B cell (primary cell): ENCODE measurements at regions not wholly inside any gene's neighbourhood (a gene's known extent, or its start where the extent isn't known, plus 50 kb on each side); places are given as distances from the start of the nearest gene placed in this dataset.

Source experiments
- ATAC-seq: fragments of 200-7000 bp; cut with Tn5 transposase; one replicate; pipeline ENCODE4 v1.10.0; 2021; ENCODE audit warnings: low read depth, mild to moderate bottlenecking, moderate number of reproducible peaks, moderate library complexity
- CTCF ChIA-PET: fragments of 350-600 bp; sonication (Branson Sonifier 250); formaldehyde crosslinking; loops from one replicate; lab custom pipeline; 2021; ENCODE audit warnings: antibody characterized with exemption, inconsistent platforms; lab: Charles Lee
- POLR2A ChIA-PET: fragments of 350-600 bp; sonication (Branson Sonifier 250); formaldehyde crosslinking; loops from one replicate; lab custom pipeline; 2021; ENCODE audit warnings: antibody characterized with exemption; lab: Charles Lee
- DNase-seq: peaks from one replicate; pipeline ENCODE4 v3.0.0; 2013
- H2AFZ ChIP-seq: 2 replicates; pipeline ENCODE4 v1.6.1; 2012; ENCODE audit warnings: mild to moderate bottlenecking, low read depth, low read length; ENCODE audit not compliant: insufficient read depth, poor library complexity, severe bottlenecking
- H3K27ac ChIP-seq, 2 donors: 1 replicate in 1 of 2; 2 replicates in 1 of 2; pipeline ENCODE4 v1.5.1; 2012 to 2013; ENCODE audit warnings: low read length in 2 of 2, mild to moderate bottlenecking in 2 of 2, moderate library complexity in 1 of 2
- H3K27me3 ChIP-seq, 4 experiments: fragments of 200-600 bp in 1 of 4; sonication (generic) in 1 of 4; replicated peaks in 1 of 4; 1 replicate in 2 of 4; 2 replicates in 2 of 4; pipeline versions ENCODE4 v1.6.1 to v1.7.0; 2013 to 2016; ENCODE audit warnings: low read length in 3 of 4, mild to moderate bottlenecking in 2 of 4, mixed read lengths in 1 of 4, moderate library complexity in 1 of 4; ENCODE audit not compliant: insufficient read depth in 4 of 4, control insufficient read depth in 3 of 4; ENCODE audit errors: control extremely low read depth in 1 of 4
- H3K36me3 ChIP-seq, 2 experiments: replicated peaks in 1 of 2; 1 replicate in 1 of 2; 2 replicates in 1 of 2; pipeline versions ENCODE4 v1.6.1 to v1.7.1; 2013; ENCODE audit warnings: low read length in 1 of 2; ENCODE audit not compliant: insufficient read depth in 2 of 2, control insufficient read depth in 1 of 2; ENCODE audit errors: control extremely low read depth in 1 of 2, extremely low read depth in 1 of 2
- H3K4me1 ChIP-seq, 2 donors: fragments of 200-600 bp in 1 of 2; sonication (generic) in 1 of 2; 1 replicate in 1 of 2; 2 replicates in 1 of 2; pipeline versions ENCODE4 v1.5.1 to v1.6.1; 2013 to 2017; ENCODE audit warnings: low read length in 2 of 2; ENCODE audit not compliant: control insufficient read depth in 2 of 2, insufficient read depth in 2 of 2
- H3K4me2 ChIP-seq: replicated peaks from 2 replicates; pipeline ENCODE3; 2012; ENCODE audit warnings: mild to moderate bottlenecking, low read depth, low read length; ENCODE audit not compliant: poor library complexity, severe bottlenecking
- H3K4me3 ChIP-seq, 5 experiments: fragments of 200-600 bp in 1 of 5; sonication (generic) in 1 of 5; 1 replicate in 3 of 5; 2 replicates in 2 of 5; pipeline versions ENCODE4 v1.5.1 to v1.7.0; 2011 to 2016; ENCODE audit warnings: low read length in 4 of 5, mild to moderate bottlenecking in 4 of 5, low read depth in 2 of 5, control low read depth in 1 of 5, moderate library complexity in 1 of 5; ENCODE audit not compliant: insufficient read depth in 1 of 5; ENCODE audit errors: control extremely low read depth in 1 of 5, extremely low read depth in 1 of 5
- H3K79me2 ChIP-seq: fragments of 200-600 bp; sonication (generic); one replicate; pipeline ENCODE4 v1.6.0; 2016; ENCODE audit warnings: low read length; ENCODE audit not compliant: control insufficient read depth, insufficient read depth
- H3K9ac ChIP-seq: fragments of 200-600 bp; sonication (generic); 2 replicates; pipeline ENCODE4 v1.6.1; 2017; ENCODE audit warnings: mild to moderate bottlenecking, low read length, moderate library complexity
- H3K9me3 ChIP-seq, 3 donors: one replicate each; pipeline versions ENCODE4 v1.6.1 to v1.7.1; 2013; ENCODE audit warnings: low read length in 2 of 3; ENCODE audit not compliant: control insufficient read depth in 2 of 3, insufficient read depth in 1 of 3; ENCODE audit errors: control extremely low read depth in 1 of 3
- H4K20me1 ChIP-seq: 2 replicates; pipeline ENCODE4 v1.6.0; 2012; ENCODE audit warnings: mild to moderate bottlenecking, low read length; ENCODE audit not compliant: insufficient read depth, control insufficient read depth, poor library complexity, severe bottlenecking
- H3K27ac Mint-ChIP-seq: one replicate; pipeline ENCODE4 v1.8.0; 2021; ENCODE audit warnings: mixed read lengths
- H3K27me3 Mint-ChIP-seq: one replicate; pipeline ENCODE4 v1.8.0; 2021; ENCODE audit warnings: mixed read lengths
- H3K4me1 Mint-ChIP-seq: one replicate; pipeline ENCODE4 v1.8.0; 2021; ENCODE audit warnings: mixed read lengths
- H3K4me3 Mint-ChIP-seq: one replicate; pipeline ENCODE4 v1.8.0; 2021; ENCODE audit warnings: mixed read lengths
- H3K9me3 Mint-ChIP-seq: one replicate; pipeline ENCODE4 v1.8.0; 2022; ENCODE audit warnings: mixed read lengths; ENCODE audit not compliant: insufficient read depth
- CTCF ChIP-seq: fragments of 200-600 bp; IDR thresholded peaks from one replicate; pipeline ENCODE4 v1.8.0; 2022; ENCODE audit warnings: antibody characterized with exemption, mild to moderate bottlenecking
- EZH2 ChIP-seq: IDR thresholded peaks from 2 replicates; pipeline ENCODE4 v1.6.1; 2012; ENCODE audit warnings: borderline replicate concordance, low read depth, mild to moderate bottlenecking, moderate library complexity, low read length; ENCODE audit not compliant: insufficient read depth, poor library complexity, severe bottlenecking
- WGBS: methylation state at CpG from one replicate; pipeline ENCODE4 v1.1.5; 2013; ENCODE audit warnings: missing lambda C conversion rate; ENCODE audit not compliant: insufficient coverage; 5-methylcytosine and 5-hydroxymethylcytosine counted together
- intact Hi-C: fragments of 100-400 bp; cut with micrococcal nuclease; formaldehyde crosslinking; loops from one replicate; pipeline ENCODE4 v1.10.0; 2022

- H3K79me2 ChIP-seq: no peaks in the 10 kb centered on the region
- H4K20me1 ChIP-seq: no peaks in the 10 kb centered on the region
- no peak overlapping the region for H3K27ac ChIP-seq
- H3K4me1 Mint-ChIP-seq: peaks cover 4% of the 10 kb centered on the region
- no peak overlapping the region for H3K4me2 ChIP-seq
- ChIA-PET POLR2A (no interaction called here), CTCF (no interaction called here)
- H3K36me3 ChIP-seq: no peaks in the 10 kb centered on the region
- ATAC-seq: no peak
- H2AFZ ChIP-seq: no peak overlapping the region
- 86% methylated on average over 3 of the region's 5 CpGs for WGBS
- H3K4me1 ChIP-seq: no peaks in the 10 kb centered on the region
- H3K9me3 ChIP-seq: peaks cover 0 to 4% (median 0%) of the 10 kb centered on the region in 3 donors
- intact Hi-C loops: no loop called here
- no peaks in the 10 kb centered on the region for H3K9me3 Mint-ChIP-seq
- no peak overlapping the region for H3K27ac Mint-ChIP-seq
- H3K27me3 Mint-ChIP-seq: no peaks in the 10 kb centered on the region
- no peak overlapping the region for H3K9ac ChIP-seq
- no peak overlapping the region for H3K4me3 ChIP-seq
- H3K4me3 Mint-ChIP-seq: no peak overlapping the region
- DNase-seq: no peak
- TF ChIP-seq EZH2 (no peak), CTCF (no peak)
- H3K27me3 ChIP-seq: no peaks in the 10 kb centered on the region
Measured at GRCh38 chr7:3206101-3206500, 95.0 kb upstream of the SDK1 start.

- CTCF ChIA-PET: no interaction called here
Measured at GRCh38 chr7:3206771-3207191, 94.3 kb upstream of the SDK1 start.

More at GRCh38 chr7:3206771-3207191, 94.3 kb upstream of the SDK1 start:
- Mint-ChIP-seq H3K27me3 (no peaks in the 10 kb centered on the region), H3K4me1 (peaks cover 4% of the 10 kb centered on the region), H3K4me3 (no peak overlapping the region), H3K27ac (no peak overlapping the region), H3K9me3 (no peaks in the 10 kb centered on the region)
- WGBS: 100% methylated on average over 2 of the region's 5 CpGs
- POLR2A ChIA-PET: no interaction called here
- no peak overlapping the region for H3K9ac ChIP-seq
- TF ChIP-seq EZH2 (no peak), CTCF (no peak)
- H3K27ac ChIP-seq: no peak overlapping the region
- H2AFZ ChIP-seq: no peak overlapping the region
- ATAC-seq (no peak), DNase-seq (no peak)
- no peaks in the 10 kb centered on the region for H4K20me1 ChIP-seq
- H3K9me3 ChIP-seq: peaks cover 0 to 4% (median 0%) of the 10 kb centered on the region in 3 donors
- H3K4me1 ChIP-seq: no peaks in the 10 kb centered on the region
- H3K27me3 ChIP-seq: no peaks in the 10 kb centered on the region
- no peak overlapping the region for H3K4me3 ChIP-seq
- no peaks in the 10 kb centered on the region for H3K36me3 ChIP-seq
- intact Hi-C loops: no loop called here
- H3K4me2 ChIP-seq: no peak overlapping the region
- H3K79me2 ChIP-seq: no peaks in the 10 kb centered on the region
